MCF 10A (cell line): ENCODE measurements at regions not wholly inside any gene's neighbourhood (a gene's known extent, or its start where the extent isn't known, plus 50 kb on each side); places are given as distances from the start of the nearest gene placed in this dataset.

Experiments
- BruUV-seq: library from RNA; stranded (reverse); fragments of 400-500 nt; replicated peaks from 2 replicates; lab custom pipeline; 2021; lab: Mats Ljungman, UMichigan
- CTCF ChIA-PET: fragments of 300-600 bp; sonication (Branson Sonifier 250); formaldehyde crosslinking; extraction: SDS; loops from one replicate; lab custom pipeline; 2021; ENCODE audit warnings: antibody characterized with exemption, inconsistent platforms; lab: Yijun Ruan, JAX
- POLR2A ChIA-PET: fragments of 300-600, 350-650 bp; sonication (Branson Sonifier 250); formaldehyde crosslinking; extraction: SDS; loops from one replicate; lab custom pipeline; 2020; ENCODE audit warnings: antibody characterized with exemption, inconsistent platforms; lab: Yijun Ruan, JAX
- DNase-seq: peaks from one replicate; pipeline ENCODE4 v3.0.0-alpha.2; 2018; ENCODE audit not compliant: unreplicated experiment
- H3K27ac Mint-ChIP-seq: one replicate; pipeline ENCODE4 v1.8.0; 2022; ENCODE audit warnings: mild to moderate bottlenecking, low read depth, mixed read lengths; ENCODE audit not compliant: unreplicated experiment
- H3K27me3 Mint-ChIP-seq: one replicate; pipeline ENCODE4 v1.8.0; 2022; ENCODE audit warnings: mixed read lengths; ENCODE audit not compliant: insufficient read depth, unreplicated experiment
- H3K36me3 Mint-ChIP-seq: one replicate; pipeline ENCODE4 v1.8.0; 2022; ENCODE audit warnings: mild to moderate bottlenecking, moderate library complexity, mixed read lengths; ENCODE audit not compliant: insufficient read depth, unreplicated experiment
- H3K4me1 Mint-ChIP-seq: one replicate; pipeline ENCODE4 v1.8.0; 2022; ENCODE audit warnings: mixed read lengths; ENCODE audit not compliant: insufficient read depth, unreplicated experiment
- H3K4me3 Mint-ChIP-seq: one replicate; pipeline ENCODE4 v1.8.0; 2022; ENCODE audit warnings: mild to moderate bottlenecking, moderate library complexity, mixed read lengths; ENCODE audit not compliant: unreplicated experiment
- H3K9me3 Mint-ChIP-seq: one replicate; pipeline ENCODE4 v1.8.0; 2022; ENCODE audit warnings: mixed read lengths; ENCODE audit not compliant: unreplicated experiment
- intact Hi-C: fragments of 100-400 bp; cut with micrococcal nuclease; formaldehyde crosslinking; loops from 2 replicates; pipeline ENCODE4 v1.14.1; 2022
- TF ChIP-seq, protein P1 (sequence below): fragments of 200-600 bp; IDR thresholded peaks from one replicate; pipeline ENCODE4 v1.8.0; 2022; ENCODE audit warnings: antibody characterized with exemption, mild to moderate bottlenecking; ENCODE audit not compliant: unreplicated experiment

DNA sequence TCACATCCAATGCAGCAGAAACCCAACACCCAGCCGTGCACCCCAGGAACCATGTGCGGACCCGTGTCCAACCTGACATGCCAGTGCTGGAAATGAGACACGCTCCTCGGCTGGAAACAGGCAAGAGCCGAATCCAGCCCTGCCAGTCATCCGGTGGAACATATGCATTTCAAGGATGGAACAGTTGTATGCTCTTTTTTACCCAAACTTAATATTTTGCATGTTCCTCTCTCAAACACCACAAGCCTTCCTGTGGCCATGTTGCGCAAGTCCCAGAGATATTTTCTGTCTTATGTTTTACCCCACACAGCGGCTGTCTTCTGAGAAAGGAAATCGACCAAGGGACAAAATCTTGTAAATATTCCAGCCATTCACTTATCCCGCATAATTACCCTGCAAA lies 196.9 kb downstream of the BCL11B start:
- no peaks in the 10 kb centered on the region for H3K27me3 Mint-ChIP-seq
- H3K4me1 Mint-ChIP-seq = peaks cover 8% of the 10 kb centered on the region
- intact Hi-C loops = no loop called here
- H3K9me3 Mint-ChIP-seq = peaks cover 11% of the 10 kb centered on the region
- H3K27ac Mint-ChIP-seq = no peak overlapping the region
- TF ChIP-seq, protein P1, sequence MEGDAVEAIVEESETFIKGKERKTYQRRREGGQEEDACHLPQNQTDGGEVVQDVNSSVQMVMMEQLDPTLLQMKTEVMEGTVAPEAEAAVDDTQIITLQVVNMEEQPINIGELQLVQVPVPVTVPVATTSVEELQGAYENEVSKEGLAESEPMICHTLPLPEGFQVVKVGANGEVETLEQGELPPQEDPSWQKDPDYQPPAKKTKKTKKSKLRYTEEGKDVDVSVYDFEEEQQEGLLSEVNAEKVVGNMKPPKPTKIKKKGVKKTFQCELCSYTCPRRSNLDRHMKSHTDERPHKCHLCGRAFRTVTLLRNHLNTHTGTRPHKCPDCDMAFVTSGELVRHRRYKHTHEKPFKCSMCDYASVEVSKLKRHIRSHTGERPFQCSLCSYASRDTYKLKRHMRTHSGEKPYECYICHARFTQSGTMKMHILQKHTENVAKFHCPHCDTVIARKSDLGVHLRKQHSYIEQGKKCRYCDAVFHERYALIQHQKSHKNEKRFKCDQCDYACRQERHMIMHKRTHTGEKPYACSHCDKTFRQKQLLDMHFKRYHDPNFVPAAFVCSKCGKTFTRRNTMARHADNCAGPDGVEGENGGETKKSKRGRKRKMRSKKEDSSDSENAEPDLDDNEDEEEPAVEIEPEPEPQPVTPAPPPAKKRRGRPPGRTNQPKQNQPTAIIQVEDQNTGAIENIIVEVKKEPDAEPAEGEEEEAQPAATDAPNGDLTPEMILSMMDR = no peak
- BruUV-seq = no TSS peak
- no peaks in the 10 kb centered on the region for H3K36me3 Mint-ChIP-seq
- ChIA-PET POLR2A (no interaction called here), CTCF (interaction anchor here (0.6 kb wide), 1 partner anchor 23 kb away, joined by 3 read pairs; no protein-coding TSS in a partner anchor)
- DNase-seq = no peak
- H3K4me3 Mint-ChIP-seq = no peak overlapping the region

DNA sequence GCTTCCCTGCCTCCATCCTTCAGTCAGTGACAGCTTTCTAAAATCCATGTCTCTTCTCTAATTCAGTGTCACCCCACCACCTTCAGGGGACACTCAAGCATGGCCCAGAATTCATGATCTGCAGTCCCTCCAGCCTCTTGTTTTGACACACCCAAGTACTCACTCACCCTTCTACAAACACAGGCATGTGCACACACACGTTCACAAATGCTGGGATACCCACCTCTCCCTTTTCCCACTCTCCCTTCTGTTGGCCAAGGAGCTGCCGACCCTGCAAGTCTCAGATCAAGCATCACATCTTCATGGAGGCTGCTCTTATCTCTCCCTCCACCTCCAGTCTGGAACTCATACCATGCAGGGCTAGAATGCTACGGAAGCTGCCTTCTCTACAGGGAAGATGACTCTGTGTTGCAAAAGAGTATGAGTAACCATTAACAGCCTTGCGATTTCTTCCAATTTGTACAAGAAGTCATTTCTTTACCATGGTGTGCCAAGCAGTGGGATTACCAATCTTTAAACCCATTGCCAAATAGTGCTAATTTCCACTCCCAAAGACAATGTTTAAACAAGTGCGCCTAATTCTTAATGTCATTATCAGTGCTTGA lies 196.1 kb downstream of the BCL11B start:
- ChIA-PET CTCF (interaction anchor here (0.5 kb wide), 1 partner anchor 116 kb away, joined by 5 read pairs; no protein-coding TSS in a partner anchor), POLR2A (interaction anchor here (0.6 kb wide), 1 partner anchor 664 kb away, joined by 3 read pairs; no protein-coding TSS in a partner anchor)
- peaks cover 8% of the 10 kb centered on the region for H3K4me1 Mint-ChIP-seq
- TF ChIP-seq, protein P1 = no peak
- DNase-seq = peak; percentile 56
- peaks cover 12% of the 10 kb centered on the region for H3K9me3 Mint-ChIP-seq
- BruUV-seq = no TSS peak
- no peak overlapping the region for H3K27ac Mint-ChIP-seq
- H3K27me3 Mint-ChIP-seq = no peaks in the 10 kb centered on the region
- H3K4me3 Mint-ChIP-seq = no peak overlapping the region
- intact Hi-C loops = no loop called here
- H3K36me3 Mint-ChIP-seq = no peaks in the 10 kb centered on the region

DNA sequence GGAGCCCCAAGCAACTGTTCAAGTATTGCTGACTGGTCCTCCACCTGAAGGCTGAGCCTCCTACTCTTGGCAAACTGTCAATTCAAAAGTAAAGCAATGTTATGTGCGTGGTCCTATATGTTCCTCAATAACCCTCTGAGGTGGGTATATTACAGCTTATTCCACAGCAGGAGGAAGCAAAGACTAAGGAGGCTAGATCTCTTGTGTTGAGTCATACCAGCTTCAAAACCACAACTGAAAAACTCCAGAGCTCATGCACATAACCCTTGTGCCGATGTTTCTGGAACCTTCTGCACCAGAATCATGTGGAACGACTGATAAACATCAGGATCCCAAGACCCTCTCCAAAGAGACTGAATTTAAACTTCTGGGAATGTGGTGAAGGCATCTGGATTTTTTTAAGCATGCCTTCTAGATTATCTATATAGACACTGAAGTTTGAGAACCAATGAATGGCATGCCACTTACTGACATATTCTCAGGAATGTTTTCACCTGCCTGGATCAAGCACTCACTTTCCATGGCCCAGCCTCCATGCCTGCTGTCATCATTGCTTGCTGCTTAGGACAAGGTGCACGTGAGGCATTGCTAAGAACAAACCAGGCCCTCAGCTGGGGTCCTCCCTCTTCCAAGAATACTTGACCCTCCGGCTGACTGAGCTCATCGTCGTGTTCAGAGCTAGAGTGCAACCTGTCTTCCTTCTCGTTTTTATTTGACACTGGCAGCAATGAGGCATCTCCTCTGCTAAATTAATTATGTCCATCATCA lies 194.7 kb downstream of the BCL11B start:
- H3K27me3 Mint-ChIP-seq = no peaks in the 10 kb centered on the region
- H3K9me3 Mint-ChIP-seq = peaks cover 7% of the 10 kb centered on the region
- CTCF ChIA-PET = interaction anchor here (0.8 kb wide), 1 partner anchor 274 kb away, joined by 4 read pairs; no protein-coding TSS in a partner anchor
- TF ChIP-seq, protein P1 = no peak
- H3K4me1 Mint-ChIP-seq = peaks cover 8% of the 10 kb centered on the region
- BruUV-seq = no TSS peak
- H3K36me3 Mint-ChIP-seq = no peaks in the 10 kb centered on the region
- H3K4me3 Mint-ChIP-seq = no peak overlapping the region
- POLR2A ChIA-PET = interaction anchor here (1.0 to 1.4 kb wide), 2 partner anchors 13 to 22 kb away, joined by 3 to 4 read pairs; no protein-coding TSS in a partner anchor
- intact Hi-C loops = no loop called here
- peak; percentile 4 for DNase-seq
- H3K27ac Mint-ChIP-seq = no peak overlapping the region

DNA sequence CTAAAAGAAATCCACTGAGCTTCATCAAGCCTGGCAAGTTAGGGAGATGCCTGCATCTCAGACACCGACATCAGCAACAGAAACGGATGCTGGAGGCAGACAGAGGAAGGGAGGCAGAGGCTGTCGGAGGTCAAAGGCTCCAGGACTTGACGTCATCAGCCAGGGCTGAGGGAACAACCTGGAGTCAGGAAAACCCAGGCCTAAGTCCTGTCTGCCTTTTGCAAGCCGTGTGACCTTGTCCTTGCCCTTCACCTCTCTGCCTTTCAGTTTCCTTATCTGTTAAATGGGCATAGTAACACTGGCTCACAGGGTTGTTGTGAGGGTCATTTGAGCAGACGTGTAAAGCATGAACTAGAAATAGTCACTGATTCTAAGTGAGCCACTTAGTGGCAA lies 194.2 kb downstream of the BCL11B start:
- peaks cover 7% of the 10 kb centered on the region for H3K9me3 Mint-ChIP-seq
- intact Hi-C loops = no loop called here
- BruUV-seq = no TSS peak
- H3K4me3 Mint-ChIP-seq = no peak overlapping the region
- H3K4me1 Mint-ChIP-seq = peaks cover 8% of the 10 kb centered on the region
- CTCF ChIA-PET = no interaction called here
- POLR2A ChIA-PET = interaction anchor here (1.4 kb wide), 1 partner anchor 14 kb away, joined by 4 read pairs; no protein-coding TSS in a partner anchor
- H3K27me3 Mint-ChIP-seq = no peaks in the 10 kb centered on the region
- H3K27ac Mint-ChIP-seq = no peak overlapping the region
- DNase-seq = no peak
- TF ChIP-seq, protein P1 = no peak
- no peaks in the 10 kb centered on the region for H3K36me3 Mint-ChIP-seq
